HepG2 (cell line): ENCODE measurements at regions not wholly inside any gene's neighbourhood (a gene's known extent, or its start where the extent isn't known, plus 50 kb on each side); places are given as distances from the start of the nearest gene placed in this dataset.

Experiments used
- BRF2 ChIP-seq: sonication (generic); formaldehyde crosslinking; IDR thresholded peaks from 2 replicates; pipeline ENCODE4 v1.8.1; 2022; ENCODE audit warnings: mild to moderate bottlenecking, missing genetic modification reagents
- CBX2 ChIP-seq, 2 experiments: fragments of 200-600 bp in 1 of 2; sonication (generic); formaldehyde crosslinking in 1 of 2; IDR thresholded peaks; 2 replicates each; pipeline versions ENCODE4 v1.7.0 to v1.8.1; 2018 to 2022; ENCODE audit warnings: low read depth in 2 of 2, low read length in 1 of 2, mild to moderate bottlenecking in 1 of 2, missing genetic modification reagents in 1 of 2
- CTCF ChIP-seq: sonication (generic); formaldehyde crosslinking; IDR thresholded peaks from 2 replicates; pipeline ENCODE4 v1.5.0; 2020; ENCODE audit warnings: mild to moderate bottlenecking, missing genetic modification reagents, moderate library complexity
- EZH2 ChIP-seq: conservative IDR thresholded peaks from 2 replicates; pipeline ENCODE4 v1.6.1; 2012; ENCODE audit warnings: mild to moderate bottlenecking, low read depth, low read length, moderate library complexity
- HOXA5 ChIP-seq: sonication (generic); formaldehyde crosslinking; IDR thresholded peaks from 2 replicates; pipeline ENCODE4 v1.4.0; 2020; ENCODE audit warnings: missing genetic modification reagents
- IKZF5 ChIP-seq: IDR thresholded peaks from 2 replicates; pipeline ENCODE4 v1.6.1; 2018; ENCODE audit warnings: missing genetic modification reagents, mild to moderate bottlenecking, missing compliant biosample characterization
- JARID2 ChIP-seq: sonication (generic); formaldehyde crosslinking; IDR thresholded peaks from 2 replicates; pipeline ENCODE4 v1.8.1; 2023; ENCODE audit warnings: missing genetic modification reagents, inconsistent platforms; ENCODE audit not compliant: insufficient replicate concordance
- KDM2A ChIP-seq: sonication (generic); formaldehyde crosslinking; IDR thresholded peaks from 2 replicates; pipeline ENCODE4 v1.4.0; 2020; ENCODE audit warnings: low read depth, missing genetic modification reagents, borderline replicate concordance
- LRRFIP1 ChIP-seq: sonication (generic); formaldehyde crosslinking; conservative IDR thresholded peaks from 2 replicates; pipeline ENCODE4 v1.4.0; 2020; ENCODE audit warnings: missing genetic modification reagents
- MAZ ChIP-seq, 2 experiments: sonication (generic) in 1 of 2; formaldehyde crosslinking in 1 of 2; IDR thresholded peaks; 2 replicates each; pipeline versions ENCODE4 v1.5.0 to v1.6.1; 2012 to 2020; ENCODE audit warnings: low read depth in 2 of 2, mild to moderate bottlenecking in 2 of 2, borderline replicate concordance in 1 of 2, improper control_type of control experiment in 1 of 2, low read length in 1 of 2, missing genetic modification reagents in 1 of 2, moderate library complexity in 1 of 2
- MBNL3 ChIP-seq: fragments of 250-450 bp; sonication (Bioruptor Pico); conservative IDR thresholded peaks from 2 replicates; pipeline ENCODE4 v1.8.0; 2022; ENCODE audit warnings: mild to moderate bottlenecking, inconsistent platforms
- ONECUT2 ChIP-seq: sonication (generic); formaldehyde crosslinking; IDR thresholded peaks from 2 replicates; pipeline ENCODE4 v1.4.0; 2020; ENCODE audit warnings: missing genetic modification reagents
- PHF5A ChIP-seq: IDR thresholded peaks from one replicate; pipeline ENCODE4 v1.6.1; 2018; ENCODE audit warnings: low read depth, missing genetic modification reagents; ENCODE audit not compliant: unreplicated experiment
- RBAK ChIP-seq: sonication (generic); formaldehyde crosslinking; IDR thresholded peaks from 2 replicates; pipeline ENCODE4 v1.5.1; 2020; ENCODE audit warnings: mild to moderate bottlenecking, missing genetic modification reagents
- SRY ChIP-seq: sonication (generic); formaldehyde crosslinking; IDR thresholded peaks from 2 replicates; pipeline ENCODE4 v1.8.0; 2022; ENCODE audit warnings: mild to moderate bottlenecking, missing genetic modification reagents
- UBTF ChIP-seq: sonication (generic); formaldehyde crosslinking; IDR thresholded peaks from 2 replicates; pipeline ENCODE4 v1.4.0; 2020; ENCODE audit warnings: mild to moderate bottlenecking, missing genetic modification reagents
- YY1 ChIP-seq: IDR thresholded peaks from 2 replicates; pipeline ENCODE4 v1.6.1; 2011; ENCODE audit warnings: low read length, low read depth, moderate library complexity, mild to moderate bottlenecking; ENCODE audit not compliant: insufficient read depth, insufficient replicate concordance
- ZBTB7B ChIP-seq: sonication (generic); formaldehyde crosslinking; IDR thresholded peaks from 2 replicates; pipeline ENCODE4 v1.4.0; 2020; ENCODE audit warnings: missing genetic modification reagents
- ZFP90 ChIP-seq: sonication (generic); formaldehyde crosslinking; IDR thresholded peaks from 2 replicates; pipeline ENCODE4 v1.8.0; 2022; ENCODE audit warnings: missing genetic modification reagents, mild to moderate bottlenecking, inconsistent platforms, borderline replicate concordance
- ZNF296 ChIP-seq: sonication (generic); formaldehyde crosslinking; conservative IDR thresholded peaks from 2 replicates; pipeline ENCODE4 v1.5.0; 2020; ENCODE audit warnings: mild to moderate bottlenecking, missing genetic modification reagents
- ZNF678 ChIP-seq: sonication (generic); formaldehyde crosslinking; IDR thresholded peaks from 2 replicates; pipeline ENCODE4 v1.4.0; 2020; ENCODE audit warnings: mild to moderate bottlenecking, missing genetic modification reagents

- TF ChIP-seq SRY (CRISPR knock-in tag) (no peak), ZNF296 (CRISPR knock-in tag) (no peak), EZH2 (no peak), JARID2 (no peak), IKZF5 (CRISPR knock-in tag) (peak; percentile 77; the same call in 1 of the 2 replicates), ZNF678 (CRISPR knock-in tag) (no peak), MAZ (IDR thresholded peaks at IDR 0.05; ENCODE audit: borderline replicate concordance, low read depth, low read length) (no peak), MAZ (CRISPR knock-in tag; IDR thresholded peaks at IDR 0.05; ENCODE audit: low read depth) (no peak), LRRFIP1 (CRISPR knock-in tag) (no peak), CBX2 (IDR thresholded peaks at IDR 0.05; ENCODE audit: low read depth, low read length) (no peak), CBX2 (CRISPR knock-in tag; IDR thresholded peaks at IDR 0.05; ENCODE audit: low read depth) (no peak), HOXA5 (CRISPR knock-in tag) (peak; percentile 65; the same call in 1 of the 2 replicates), KDM2A (CRISPR knock-in tag) (no peak), ZBTB7B (CRISPR knock-in tag) (no peak), ONECUT2 (CRISPR knock-in tag) (no peak), UBTF (CRISPR knock-in tag) (no peak), PHF5A (peak; percentile 35), ZFP90 (CRISPR knock-in tag) (no peak), RBAK (CRISPR knock-in tag) (no peak), MBNL3 (CRISPR knock-in tag) (no peak), YY1 (no peak), BRF2 (CRISPR knock-in tag) (no peak), CTCF (CRISPR knock-in tag) (no peak)
Observed at GRCh38 chr21:28256420-28256831, 736.3 kb downstream of the LTN1 start (continued).
